ENCODE measurements at regions not wholly inside any gene's neighbourhood (a gene's known extent, or its start where the extent isn't known, plus 50 kb on each side); places are given as distances from the start of the nearest gene placed in this dataset.

DNA sequence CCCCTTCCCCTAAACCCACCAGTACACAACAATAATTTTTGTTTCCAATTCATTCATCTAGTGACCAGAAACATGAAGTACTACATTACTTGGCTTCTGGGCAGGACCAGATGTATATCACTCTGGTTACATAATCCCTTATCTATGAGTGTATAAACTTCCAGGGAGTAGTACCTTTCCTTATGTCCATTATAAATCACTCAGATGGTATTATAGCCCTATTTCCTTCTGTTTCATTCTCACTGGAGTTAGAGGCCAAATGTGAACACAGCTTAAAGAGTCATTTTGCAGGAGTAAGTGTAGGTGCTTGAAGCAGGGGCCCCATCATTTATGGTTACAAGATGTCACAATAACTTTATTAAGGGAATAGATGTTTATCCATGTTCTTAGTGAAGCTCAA is 894.4 kb upstream of the NXPH2 start:
- no peak for TF ChIP-seq CTCF (IDR thresholded peaks at IDR 0.05; ENCODE audit: insufficient read depth, low read length, poor library complexity, severe bottlenecking)
- no peak for TF ChIP-seq EZH2phosphoT487 (conservative IDR thresholded peaks at IDR 0.05; ENCODE audit: low read length)
